Skeletal muscle satellite cell (primary cell): ENCODE measurements at regions not wholly inside any gene's neighbourhood (a gene's known extent, or its start where the extent isn't known, plus 50 kb on each side); places are given as distances from the start of the nearest gene placed in this dataset.

ENCODE experiments used
- H3K27me3 ChIP-seq: 2 replicates; pipeline ENCODE4 v1.7.0; 2013; ENCODE audit warnings: low read length; ENCODE audit not compliant: control insufficient read depth, insufficient read depth
- H3K36me3 ChIP-seq: 2 replicates; pipeline ENCODE4 v1.7.0; 2013; ENCODE audit warnings: mild to moderate bottlenecking, control low read depth, low read length; ENCODE audit not compliant: insufficient read depth
- H3K4me1 ChIP-seq: 2 replicates; pipeline ENCODE4 v1.7.0; 2013; ENCODE audit warnings: low read length; ENCODE audit not compliant: control insufficient read depth, insufficient read depth
- H3K4me2 ChIP-seq: 2 replicates; pipeline ENCODE4 v1.7.0; 2013; ENCODE audit warnings: mild to moderate bottlenecking, low read length
- H3K4me3 ChIP-seq: 2 replicates; pipeline ENCODE4 v1.7.0; 2013; ENCODE audit warnings: low read length
- H3K9ac ChIP-seq: 2 replicates; pipeline ENCODE4 v1.7.0; 2013; ENCODE audit warnings: mild to moderate bottlenecking, low read depth, low read length, moderate library complexity
- H3K9me3 ChIP-seq: replicated peaks from 2 replicates; pipeline ENCODE4 v1.7.0; 2013; ENCODE audit warnings: mild to moderate bottlenecking, control low read depth, low read length

DNA sequence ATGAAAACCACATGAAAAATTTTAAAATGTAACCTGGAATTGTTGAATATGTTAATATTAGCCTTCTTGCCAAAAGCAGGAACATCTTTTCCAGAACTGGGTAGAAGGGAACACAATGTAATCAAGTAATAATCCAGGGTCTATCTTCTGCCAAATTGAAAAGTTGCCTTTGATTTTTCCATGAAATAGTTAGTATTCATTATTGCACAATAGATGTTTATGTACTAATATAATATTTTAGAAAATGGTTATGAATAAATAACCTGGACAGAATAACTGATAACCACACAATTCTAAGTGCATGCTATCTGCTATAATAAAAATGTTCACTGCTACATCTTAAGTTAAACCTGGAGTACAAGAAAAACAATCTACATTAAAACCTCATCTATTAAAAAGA is 802.3 kb downstream of the LIG4 start:
- no peaks in the 10 kb centered on the region for H3K36me3 ChIP-seq
- no peak overlapping the region for H3K4me3 ChIP-seq
- H3K27me3 ChIP-seq = no peaks in the 10 kb centered on the region
- H3K4me1 ChIP-seq = no peaks in the 10 kb centered on the region
- no peaks in the 10 kb centered on the region for H3K9me3 ChIP-seq
- H3K4me2 ChIP-seq = no peak overlapping the region
- H3K9ac ChIP-seq = no peak overlapping the region

DNA sequence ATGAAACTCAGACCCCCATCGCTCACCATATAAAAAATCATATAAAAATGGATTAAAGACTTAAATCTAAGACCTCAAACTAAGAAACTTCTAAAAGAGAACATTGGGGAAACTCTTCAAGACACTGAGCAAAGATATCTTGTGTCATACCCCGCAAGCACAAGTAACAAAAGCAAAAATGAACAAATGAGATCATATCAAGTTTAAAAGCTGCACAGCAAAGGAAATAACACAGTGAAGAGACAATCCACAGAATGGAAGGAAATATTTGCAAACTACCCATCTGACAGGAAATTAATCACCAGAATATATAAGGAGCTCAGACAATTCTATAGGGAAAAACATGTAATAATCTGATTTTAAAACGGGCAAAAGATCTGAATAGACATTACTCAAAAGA is 808.3 kb downstream of the LIG4 start:
- H3K27me3 ChIP-seq = no peaks in the 10 kb centered on the region
- no peaks in the 10 kb centered on the region for H3K4me1 ChIP-seq
- H3K9me3 ChIP-seq = peaks cover 1% of the 10 kb centered on the region
- H3K9ac ChIP-seq = no peak overlapping the region
- no peak overlapping the region for H3K4me3 ChIP-seq
- no peaks in the 10 kb centered on the region for H3K36me3 ChIP-seq
- H3K4me2 ChIP-seq = no peak overlapping the region

DNA sequence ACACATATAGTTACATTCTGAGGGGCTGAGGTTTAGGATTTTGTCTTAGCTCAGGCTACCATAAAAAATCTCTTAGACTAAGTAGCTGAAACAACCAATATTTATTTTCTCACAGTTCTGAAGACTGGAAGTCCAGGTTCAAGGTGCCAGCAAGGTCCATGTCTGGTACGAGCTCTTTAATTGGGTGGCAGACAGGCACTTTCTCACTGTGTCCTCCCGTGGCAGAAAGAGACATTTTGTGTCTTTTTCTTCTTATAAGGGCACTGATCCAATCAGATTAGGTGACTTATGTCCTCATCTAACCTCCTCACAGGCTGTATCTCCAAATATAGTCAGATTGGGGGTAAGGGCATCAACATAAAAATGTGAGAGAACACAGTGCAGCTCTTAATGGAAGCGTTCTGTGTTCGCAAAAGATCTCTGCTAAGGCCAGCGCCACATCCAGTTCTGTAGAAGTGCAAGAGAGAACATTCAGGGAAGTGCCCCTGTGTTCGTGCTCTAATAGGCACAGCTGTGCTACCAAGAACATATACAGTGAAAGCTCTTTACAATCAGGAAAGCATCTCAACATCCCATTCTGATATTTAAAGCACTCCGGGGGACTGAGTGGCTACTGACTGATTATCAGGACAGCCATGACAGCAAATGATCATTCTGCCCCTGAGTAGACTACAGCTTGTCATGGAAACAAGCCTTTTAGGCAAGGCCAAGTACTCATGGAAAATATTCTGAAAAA is 819.2 kb downstream of the LIG4 start:
- Histone ChIP-seq H3K4me1 (no peaks in the 10 kb centered on the region), H3K4me3 (no peak overlapping the region), H3K4me2 (no peak overlapping the region), H3K36me3 (no peaks in the 10 kb centered on the region), H3K9me3 (peaks cover 12% of the 10 kb centered on the region), H3K27me3 (no peaks in the 10 kb centered on the region), H3K9ac (no peak overlapping the region)

DNA sequence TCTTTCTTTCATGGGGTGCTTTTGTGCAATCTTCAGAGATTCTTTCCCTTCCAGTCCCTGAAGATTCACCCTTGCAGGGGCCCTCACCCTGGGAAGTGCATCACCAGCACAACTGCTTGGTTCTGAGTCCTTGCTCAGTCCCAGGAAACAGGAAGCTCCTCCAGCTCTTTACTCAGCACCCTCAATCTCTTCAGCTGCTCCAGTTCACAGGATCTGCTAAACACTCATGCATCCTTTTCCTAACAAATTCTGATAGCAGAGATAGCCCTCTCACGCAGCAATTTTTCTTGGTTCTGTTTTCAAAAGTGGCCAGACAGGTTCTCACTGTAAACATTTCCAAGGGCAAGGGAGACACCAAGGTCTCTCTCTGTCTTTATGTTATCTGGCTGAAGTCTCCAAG is 823.1 kb downstream of the LIG4 start:
- H3K9ac ChIP-seq = no peak overlapping the region
- H3K27me3 ChIP-seq = no peaks in the 10 kb centered on the region
- H3K9me3 ChIP-seq = peaks cover 9% of the 10 kb centered on the region
- no peaks in the 10 kb centered on the region for H3K36me3 ChIP-seq
- H3K4me3 ChIP-seq = no peak overlapping the region
- no peak overlapping the region for H3K4me2 ChIP-seq
- no peaks in the 10 kb centered on the region for H3K4me1 ChIP-seq

DNA sequence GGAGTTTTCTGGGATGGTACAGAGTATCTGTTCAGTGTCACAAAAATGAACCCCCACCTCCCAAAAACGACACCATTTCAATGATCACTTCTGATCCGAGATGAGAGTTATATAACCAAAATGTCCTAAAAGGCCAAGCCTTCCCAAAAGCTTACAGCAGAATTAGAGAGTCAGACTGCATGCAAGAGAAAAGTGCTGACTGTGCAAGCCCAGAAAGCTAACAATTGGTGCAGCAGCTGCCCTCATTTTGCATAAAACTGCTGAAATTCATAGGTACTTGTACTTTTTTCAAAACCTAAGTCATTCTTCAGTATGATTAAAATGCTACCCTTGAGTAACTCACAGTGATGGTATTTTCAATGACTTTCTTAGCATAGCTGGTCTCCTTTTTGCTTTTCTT is 819.6 kb upstream of the ARGLU1 start:
- H3K4me2 ChIP-seq = no peak overlapping the region
- no peaks in the 10 kb centered on the region for H3K4me1 ChIP-seq
- H3K9ac ChIP-seq = no peak overlapping the region
- H3K9me3 ChIP-seq = peaks cover 1% of the 10 kb centered on the region
- no peaks in the 10 kb centered on the region for H3K27me3 ChIP-seq
- H3K4me3 ChIP-seq = no peak overlapping the region
- H3K36me3 ChIP-seq = no peaks in the 10 kb centered on the region

DNA sequence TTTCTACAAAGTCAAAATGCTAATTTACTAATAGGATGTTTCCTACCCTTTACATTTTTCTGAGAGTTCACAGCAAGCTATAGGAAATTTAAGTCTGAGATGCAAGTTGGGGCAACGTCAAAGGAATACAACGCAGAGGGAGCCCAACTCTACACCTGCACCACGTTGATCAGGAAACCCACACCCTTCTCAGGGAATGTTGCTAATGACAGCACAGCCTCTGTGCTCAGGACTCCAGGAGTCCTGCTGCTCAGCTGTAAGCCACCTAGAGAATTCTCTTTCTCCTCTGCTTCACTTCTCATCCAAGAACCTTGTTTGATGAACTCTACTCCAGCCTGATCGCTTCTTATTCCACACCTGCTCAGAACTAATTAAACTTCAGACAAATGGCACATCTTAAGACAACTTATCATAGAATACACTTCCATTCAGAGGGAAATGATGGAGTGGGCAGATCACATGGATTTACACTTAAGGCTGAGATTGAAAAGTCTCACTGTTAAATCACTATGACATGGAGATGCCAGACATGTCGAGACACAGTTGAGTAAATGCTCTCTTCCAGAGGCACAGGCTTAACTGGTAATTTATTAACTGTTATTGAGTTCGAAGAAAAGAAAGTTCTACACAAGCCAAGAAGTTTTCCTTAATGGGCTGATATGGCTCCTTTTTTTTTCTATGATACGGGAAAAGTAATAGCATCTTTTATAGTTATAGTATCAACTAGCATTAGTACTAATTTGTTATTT is 811.6 kb upstream of the ARGLU1 start:
- Histone ChIP-seq H3K36me3 (no peaks in the 10 kb centered on the region), H3K4me3 (no peak overlapping the region), H3K4me1 (no peaks in the 10 kb centered on the region), H3K9ac (no peak overlapping the region), H3K4me2 (no peak overlapping the region), H3K27me3 (no peaks in the 10 kb centered on the region), H3K9me3 (peaks cover 6% of the 10 kb centered on the region)

DNA sequence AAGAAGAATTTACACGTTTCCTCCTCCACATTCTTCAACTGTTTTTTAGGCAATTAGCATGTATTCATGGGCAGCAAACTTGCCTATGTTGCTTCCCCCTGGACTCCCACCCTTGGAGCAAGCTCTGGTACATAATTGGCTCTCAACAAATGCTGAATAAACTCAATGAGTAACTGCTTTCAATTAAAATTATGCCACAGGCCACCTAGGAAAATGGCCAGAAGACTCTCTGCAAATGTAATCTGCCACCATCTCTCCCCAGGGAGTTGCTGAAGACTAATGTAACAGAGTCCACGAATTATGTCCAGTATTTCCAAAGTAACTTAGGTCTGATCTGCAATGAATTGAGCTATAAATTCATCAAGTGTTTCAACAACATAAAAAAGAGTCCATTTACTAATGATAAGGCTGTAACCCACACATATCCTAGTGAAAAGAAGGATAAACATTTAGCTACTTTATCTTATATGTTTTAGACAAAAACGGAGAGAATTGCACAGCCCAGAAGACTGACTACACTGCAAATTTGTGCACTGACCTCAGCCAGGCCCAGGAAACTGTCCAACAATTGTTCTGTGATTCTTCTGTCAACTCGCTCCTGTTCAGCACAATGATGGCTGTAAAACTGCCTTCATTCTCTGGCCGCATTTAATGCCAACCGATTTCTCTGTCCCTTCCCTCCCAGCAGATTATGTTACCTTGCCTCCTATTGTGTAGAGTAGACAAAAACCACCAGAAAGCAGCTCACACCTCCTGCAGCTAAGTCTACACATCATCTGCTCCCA is 808.6 kb upstream of the ARGLU1 start:
- no peaks in the 10 kb centered on the region for H3K27me3 ChIP-seq
- no peak overlapping the region for H3K4me3 ChIP-seq
- no peak overlapping the region for H3K9ac ChIP-seq
- no peak overlapping the region for H3K4me2 ChIP-seq
- no peaks in the 10 kb centered on the region for H3K36me3 ChIP-seq
- H3K9me3 ChIP-seq = peaks cover 4% of the 10 kb centered on the region
- no peaks in the 10 kb centered on the region for H3K4me1 ChIP-seq

DNA sequence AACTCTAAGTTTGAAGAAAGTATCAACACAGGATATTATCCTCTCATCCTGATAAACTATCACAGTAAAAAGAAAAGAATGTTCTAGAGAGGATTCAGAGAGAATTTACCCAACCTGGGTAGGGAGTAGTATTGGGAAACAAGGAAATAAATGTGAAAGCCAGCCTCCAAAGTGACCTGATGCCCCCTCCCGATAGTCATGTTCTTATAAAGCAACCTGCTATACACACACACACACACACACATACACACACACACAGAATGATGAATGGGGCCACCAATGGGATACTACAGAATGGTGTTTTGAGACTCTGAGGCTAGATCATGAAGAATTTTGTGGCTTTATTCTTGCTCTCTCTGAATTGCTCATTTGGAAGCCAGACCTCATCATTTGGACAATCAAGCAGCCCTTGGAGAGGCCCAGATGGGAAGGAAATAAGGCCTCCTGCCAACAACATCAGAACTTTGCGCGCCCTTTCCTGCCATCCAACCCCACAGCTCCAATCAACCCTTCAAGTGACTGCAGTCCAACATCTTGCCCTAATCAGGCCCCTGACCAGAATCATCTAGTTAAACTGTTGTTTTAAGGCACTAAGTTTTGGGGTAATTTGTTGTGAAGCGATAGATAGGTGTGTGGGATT is 807.9 kb upstream of the ARGLU1 start:
- Histone ChIP-seq H3K27me3 (no peaks in the 10 kb centered on the region), H3K36me3 (no peaks in the 10 kb centered on the region), H3K4me1 (no peaks in the 10 kb centered on the region), H3K4me2 (no peak overlapping the region), H3K4me3 (no peak overlapping the region), H3K9me3 (peaks cover 3% of the 10 kb centered on the region), H3K9ac (no peak overlapping the region)

DNA sequence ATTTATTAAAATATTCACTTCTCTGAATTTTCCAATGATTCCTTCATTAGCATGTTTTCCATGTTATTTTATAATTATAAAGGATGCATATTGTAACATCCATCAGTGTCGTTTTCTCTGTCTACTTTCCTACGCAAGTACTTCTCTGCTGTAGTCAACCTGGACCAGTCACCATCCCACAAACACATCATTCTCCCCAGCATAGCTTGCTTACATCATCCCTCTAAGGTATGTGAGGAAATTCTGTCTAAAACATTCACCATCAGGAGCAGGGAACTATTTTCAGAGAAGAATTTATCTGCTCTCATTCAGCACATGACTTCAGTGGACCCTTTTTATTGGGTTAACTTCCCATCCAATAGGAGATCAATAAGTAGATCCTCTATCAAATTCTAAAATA is 806.1 kb upstream of the ARGLU1 start:
- Histone ChIP-seq H3K9ac (no peak overlapping the region), H3K36me3 (no peaks in the 10 kb centered on the region), H3K4me3 (no peak overlapping the region), H3K4me1 (no peaks in the 10 kb centered on the region), H3K9me3 (peaks cover 3% of the 10 kb centered on the region), H3K27me3 (no peaks in the 10 kb centered on the region), H3K4me2 (no peak overlapping the region)

DNA sequence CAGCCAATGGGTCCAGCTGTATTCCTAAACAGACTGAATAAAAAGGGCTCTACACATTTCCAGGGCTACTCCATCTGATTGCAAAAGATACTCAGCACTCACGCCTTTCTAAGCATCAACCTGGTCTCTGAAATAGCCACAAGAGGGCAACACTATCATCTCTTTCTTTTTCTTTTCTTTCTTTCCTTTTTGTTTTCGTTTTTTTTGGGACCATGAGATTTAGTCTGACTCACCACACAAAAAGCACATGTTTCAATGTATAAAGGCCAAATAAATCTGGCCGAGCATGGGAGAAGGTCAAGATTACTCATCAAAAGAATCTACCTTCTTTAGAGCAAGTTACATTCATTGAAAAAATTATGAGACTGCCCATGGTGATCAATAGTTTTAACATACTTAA is 805.6 kb upstream of the ARGLU1 start:
- Histone ChIP-seq H3K4me3 (no peak overlapping the region), H3K27me3 (no peaks in the 10 kb centered on the region), H3K4me1 (no peaks in the 10 kb centered on the region), H3K9me3 (peaks cover 3% of the 10 kb centered on the region), H3K4me2 (no peak overlapping the region), H3K9ac (no peak overlapping the region), H3K36me3 (no peaks in the 10 kb centered on the region)

DNA sequence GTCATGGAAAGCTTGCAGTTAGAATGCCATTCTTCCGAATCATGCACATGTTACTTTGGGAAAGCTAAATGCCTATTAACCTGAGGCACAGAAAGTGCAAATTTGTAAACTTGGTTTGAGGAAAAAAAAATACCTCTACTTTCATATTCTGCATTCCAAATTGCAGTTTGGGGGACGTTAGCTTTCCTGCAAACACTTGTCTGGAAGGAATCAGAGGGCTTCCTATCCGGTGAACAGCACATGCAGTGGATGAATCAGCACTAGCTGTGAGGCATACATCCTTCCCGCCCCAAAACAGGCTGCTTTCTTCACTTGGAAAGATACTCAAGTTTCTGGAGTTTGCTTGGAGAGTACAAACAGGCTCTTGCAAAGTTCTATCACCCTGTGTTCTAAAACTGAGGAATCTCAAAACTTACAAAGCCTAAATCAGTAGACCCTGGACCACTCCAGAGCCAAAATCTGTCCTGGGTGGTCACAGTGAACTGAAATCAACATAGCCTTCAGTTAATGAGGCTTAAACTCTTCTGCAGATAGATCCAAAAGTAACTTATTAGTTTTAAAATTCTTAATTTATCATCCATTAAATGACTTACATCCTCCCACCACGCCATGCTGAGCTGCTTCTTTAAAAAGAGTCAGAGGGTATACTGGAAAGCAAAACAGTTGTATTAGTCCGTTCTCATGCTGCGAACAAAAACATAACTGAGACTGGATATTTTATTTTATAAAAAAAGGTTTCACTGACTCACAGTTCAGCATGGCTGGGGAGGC is 802.3 kb upstream of the ARGLU1 start:
- no peak overlapping the region for H3K4me2 ChIP-seq

More for the DNA sequence above, 802.3 kb upstream of the ARGLU1 start:
- no peak overlapping the region for H3K4me3 ChIP-seq
- no peak overlapping the region for H3K9ac ChIP-seq
- H3K27me3 ChIP-seq = no peaks in the 10 kb centered on the region
- no peaks in the 10 kb centered on the region for H3K36me3 ChIP-seq
- no peaks in the 10 kb centered on the region for H3K9me3 ChIP-seq
- H3K4me1 ChIP-seq = no peaks in the 10 kb centered on the region
